GM23338 (cell line): ENCODE measurements at regions not wholly inside any gene's neighbourhood (a gene's known extent, or its start where the extent isn't known, plus 50 kb on each side); places are given as distances from the start of the nearest gene placed in this dataset.

Source experiments
- ATAC-seq: fragments of 200-7000 bp; cut with Tn5 transposase; 3 replicates; pipeline ENCODE4 v1.9.1; 2020
- DNase-seq: peaks from one replicate; pipeline ENCODE4 v3.0.0-alpha.2; 2015; ENCODE audit warnings: low spot score
- H2AFZ ChIP-seq: fragments of 200-600 bp; sonication (generic); 2 replicates; pipeline ENCODE4 v1.8.0; 2016; ENCODE audit warnings: antibody characterized with exemption, mild to moderate bottlenecking, moderate library complexity
- H3F3A ChIP-seq: fragments of 200-600 bp; sonication (generic); replicated peaks from 2 replicates; pipeline ENCODE4 v1.8.0; 2017; ENCODE audit warnings: antibody characterized with exemption, mixed run types, low read depth
- H3K27ac ChIP-seq: fragments of 200-600 bp; sonication (generic); 2 replicates; pipeline ENCODE4 v1.6.1; 2016; ENCODE audit warnings: low read depth
- H3K27me3 ChIP-seq: fragments of 200-600 bp; sonication (generic); 2 replicates; pipeline ENCODE4 v1.8.0; 2016; ENCODE audit warnings: mild to moderate bottlenecking, mixed run types, moderate library complexity; ENCODE audit not compliant: insufficient read depth
- H3K36me3 ChIP-seq: fragments of 200-600 bp; sonication (generic); 2 replicates; pipeline ENCODE4 v1.8.0; 2016; ENCODE audit warnings: mild to moderate bottlenecking; ENCODE audit not compliant: insufficient read depth
- H3K4me1 ChIP-seq: fragments of 200-600 bp; sonication (generic); 2 replicates; pipeline ENCODE4 v1.8.0; 2016; ENCODE audit warnings: mild to moderate bottlenecking, moderate library complexity; ENCODE audit not compliant: insufficient read depth
- H3K4me2 ChIP-seq: fragments of 200-600 bp; sonication (generic); 2 replicates; pipeline ENCODE4 v1.7.1; 2017; ENCODE audit warnings: mixed run types
- H3K4me3 ChIP-seq: fragments of 200-600 bp; sonication (generic); 2 replicates; pipeline ENCODE4 v1.6.1; 2016; ENCODE audit warnings: mixed run types
- H3K79me2 ChIP-seq: fragments of 200-600 bp; sonication (generic); replicated peaks from 2 replicates; pipeline ENCODE4 v1.8.0; 2017; ENCODE audit warnings: mild to moderate bottlenecking; ENCODE audit not compliant: insufficient read depth
- H3K9me2 ChIP-seq: fragments of 200-600 bp; sonication (generic); 2 replicates; pipeline ENCODE4 v1.8.0; 2017; ENCODE audit not compliant: insufficient read depth
- H4K20me1 ChIP-seq: fragments of 200-600 bp; sonication (generic); replicated peaks from 2 replicates; pipeline ENCODE4 v1.8.0; 2017; ENCODE audit warnings: mild to moderate bottlenecking; ENCODE audit not compliant: insufficient read depth
- H3K27ac Mint-ChIP-seq: 2 replicates; pipeline ENCODE4 v1.8.0; 2020; ENCODE audit warnings: inconsistent platforms, mild to moderate bottlenecking, moderate library complexity, mixed read lengths
- H3K27me3 Mint-ChIP-seq: 3 replicates; pipeline ENCODE4 v1.8.0; 2022; ENCODE audit warnings: low read depth, mild to moderate bottlenecking, moderate library complexity, mixed read lengths, inconsistent platforms; ENCODE audit not compliant: insufficient read depth, poor library complexity
- H3K36me3 Mint-ChIP-seq: 3 replicates; pipeline ENCODE4 v1.8.0; 2021; ENCODE audit warnings: low read depth, mild to moderate bottlenecking, inconsistent platforms, moderate library complexity, mixed read lengths
- H3K4me1 Mint-ChIP-seq: 3 replicates; pipeline ENCODE4 v1.8.0; 2020; ENCODE audit warnings: mild to moderate bottlenecking, inconsistent platforms, mixed read lengths
- H3K4me3 Mint-ChIP-seq: 3 replicates; pipeline ENCODE4 v1.8.0; 2021; ENCODE audit warnings: moderate library complexity, mild to moderate bottlenecking, inconsistent platforms, mixed read lengths
- H3K9me3 Mint-ChIP-seq: 3 replicates; pipeline ENCODE4 v1.8.0; 2020; ENCODE audit warnings: moderate library complexity, mild to moderate bottlenecking, inconsistent platforms, mixed read lengths
- CREB1 ChIP-seq: fragments of 250-450 bp; sonication (Bioruptor Pico); IDR thresholded peaks from 2 replicates; pipeline ENCODE4 v1.5.0; 2020; ENCODE audit warnings: low read depth, mild to moderate bottlenecking, moderate library complexity
- EZH2 ChIP-seq: fragments of 200-600 bp; sonication (generic); IDR thresholded peaks from one replicate; pipeline ENCODE4 v1.8.0; 2017; ENCODE audit warnings: antibody characterized with exemption, mild to moderate bottlenecking, low read depth; ENCODE audit not compliant: unreplicated experiment
- EZH2phosphoT487 ChIP-seq: fragments of 200-600 bp; sonication (generic); IDR thresholded peaks from one replicate; pipeline ENCODE4 v1.8.1; 2018; ENCODE audit warnings: antibody characterized with exemption; ENCODE audit not compliant: unreplicated experiment
- JUNB ChIP-seq: IDR thresholded peaks from one replicate; pipeline ENCODE4 v1.6.1; 2016; ENCODE audit warnings: antibody characterized with exemption; ENCODE audit not compliant: unreplicated experiment
- NANOG ChIP-seq: IDR thresholded peaks from 2 replicates; pipeline ENCODE4 v1.6.1; 2016; ENCODE audit warnings: antibody characterized with exemption, borderline replicate concordance
- POLR2AphosphoS5 ChIP-seq: IDR thresholded peaks from 2 replicates; pipeline ENCODE4 v1.6.1; 2016; ENCODE audit warnings: antibody characterized with exemption, low read depth
- STAT1 ChIP-seq: IDR thresholded peaks from one replicate; pipeline ENCODE4 v1.6.1; 2016; ENCODE audit warnings: antibody characterized with exemption; ENCODE audit not compliant: unreplicated experiment
- ZNF114 ChIP-seq: fragments of 250-450 bp; sonication (Bioruptor Pico); IDR thresholded peaks from 2 replicates; pipeline ENCODE4 v1.5.0; 2020; ENCODE audit warnings: mild to moderate bottlenecking, moderate library complexity
- ZNF331 ChIP-seq: fragments of 250-450 bp; sonication (Bioruptor Pico); IDR thresholded peaks from 2 replicates; pipeline ENCODE4 v1.5.0; 2020; ENCODE audit warnings: low read depth, mild to moderate bottlenecking, moderate library complexity
- TF ChIP-seq, protein P1 (sequence below): IDR thresholded peaks from one replicate; pipeline ENCODE4 v1.6.1; 2018; ENCODE audit warnings: antibody characterized with exemption; ENCODE audit not compliant: unreplicated experiment
- TF ChIP-seq, protein P2 (sequence below): IDR thresholded peaks from 2 replicates; pipeline ENCODE4 v1.6.1; 2016; ENCODE audit warnings: antibody characterized with exemption
- TF ChIP-seq, protein P3 (sequence below), 2 experiments: fragments of 200-600 bp in 1 of 2; sonication (generic) in 1 of 2; conservative IDR thresholded peaks; 2 replicates each; pipeline versions ENCODE4 v1.5.1 to v1.6.1; 2016 to 2017; ENCODE audit warnings: antibody characterized with exemption in 2 of 2, low read depth in 2 of 2, mild to moderate bottlenecking in 2 of 2, moderate library complexity in 1 of 2
- TF ChIP-seq, protein P4 (sequence below): fragments of 250-450 bp; sonication (Bioruptor Pico); IDR thresholded peaks from 2 replicates; pipeline ENCODE4 v1.5.0; 2020; ENCODE audit warnings: mild to moderate bottlenecking, moderate library complexity

DNA sequence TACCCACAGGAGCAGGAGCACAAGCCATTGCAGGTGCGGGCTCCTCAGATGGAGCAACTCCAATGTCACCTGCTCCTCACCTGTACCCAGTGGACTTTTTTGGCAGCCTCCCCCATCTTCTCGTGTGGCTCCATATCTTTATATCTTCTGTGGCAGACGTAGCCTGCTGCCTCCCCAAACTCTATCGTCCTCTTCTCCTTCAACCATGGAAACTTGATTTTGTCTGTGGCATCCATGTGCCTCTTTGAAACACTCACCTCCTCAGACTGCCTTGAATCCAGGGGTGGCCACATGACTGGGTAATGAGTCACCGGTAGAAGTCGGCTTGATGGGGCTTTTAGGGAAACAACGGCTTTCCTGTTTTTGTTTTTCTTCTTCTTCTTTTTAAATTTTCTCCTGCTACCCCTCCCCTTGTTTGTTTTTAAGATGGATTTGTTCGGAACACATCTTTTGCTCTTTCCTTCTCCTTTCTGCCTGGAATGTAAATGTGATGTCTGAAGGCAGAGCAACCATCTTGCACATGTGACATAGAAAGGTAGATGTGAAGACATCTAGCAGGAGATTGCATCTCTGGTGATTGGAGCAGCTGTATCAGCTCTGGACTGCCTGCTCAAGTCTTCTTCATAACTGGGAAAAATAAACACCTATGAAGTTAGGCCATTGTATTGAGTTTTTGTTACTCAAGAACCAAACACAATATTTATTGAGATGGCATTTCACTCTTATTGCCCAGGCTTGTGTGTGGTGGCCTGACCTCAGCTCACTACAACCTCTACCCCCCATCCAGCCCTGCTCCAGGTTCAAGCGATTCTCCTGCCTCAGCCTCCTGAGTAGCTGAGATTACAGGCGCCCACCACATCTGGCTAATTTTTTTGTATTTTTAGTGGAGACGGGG is 69.9 kb upstream of the DDR1 start:
- Histone ChIP-seq H3K36me3 (no peaks in the 10 kb centered on the region; the same call in 1 of the 2 replicates), H3K4me2 (no peak overlapping the region), H3K27me3 (no peaks in the 10 kb centered on the region), H3K9me2 (no peaks in the 10 kb centered on the region; the same call in 1 of the 2 replicates), H3K4me3 (no peak overlapping the region), H3K79me2 (no peaks in the 10 kb centered on the region), H3K27ac (no peak overlapping the region), H2AFZ (no peak overlapping the region), H3F3A (no peaks in the 10 kb centered on the region), H3K4me1 (peaks cover 17% of the 10 kb centered on the region), H4K20me1 (no peaks in the 10 kb centered on the region)
- no peaks in the 10 kb centered on the region for H3K9me3 Mint-ChIP-seq
- TF ChIP-seq ZNF331 (CRISPR knock-in tag) = no peak
- TF ChIP-seq EZH2phosphoT487 = no peak
- TF ChIP-seq NANOG = no peak
- TF ChIP-seq POLR2AphosphoS5 = no peak
- TF ChIP-seq STAT1 = no peak
- TF ChIP-seq, protein P1, sequence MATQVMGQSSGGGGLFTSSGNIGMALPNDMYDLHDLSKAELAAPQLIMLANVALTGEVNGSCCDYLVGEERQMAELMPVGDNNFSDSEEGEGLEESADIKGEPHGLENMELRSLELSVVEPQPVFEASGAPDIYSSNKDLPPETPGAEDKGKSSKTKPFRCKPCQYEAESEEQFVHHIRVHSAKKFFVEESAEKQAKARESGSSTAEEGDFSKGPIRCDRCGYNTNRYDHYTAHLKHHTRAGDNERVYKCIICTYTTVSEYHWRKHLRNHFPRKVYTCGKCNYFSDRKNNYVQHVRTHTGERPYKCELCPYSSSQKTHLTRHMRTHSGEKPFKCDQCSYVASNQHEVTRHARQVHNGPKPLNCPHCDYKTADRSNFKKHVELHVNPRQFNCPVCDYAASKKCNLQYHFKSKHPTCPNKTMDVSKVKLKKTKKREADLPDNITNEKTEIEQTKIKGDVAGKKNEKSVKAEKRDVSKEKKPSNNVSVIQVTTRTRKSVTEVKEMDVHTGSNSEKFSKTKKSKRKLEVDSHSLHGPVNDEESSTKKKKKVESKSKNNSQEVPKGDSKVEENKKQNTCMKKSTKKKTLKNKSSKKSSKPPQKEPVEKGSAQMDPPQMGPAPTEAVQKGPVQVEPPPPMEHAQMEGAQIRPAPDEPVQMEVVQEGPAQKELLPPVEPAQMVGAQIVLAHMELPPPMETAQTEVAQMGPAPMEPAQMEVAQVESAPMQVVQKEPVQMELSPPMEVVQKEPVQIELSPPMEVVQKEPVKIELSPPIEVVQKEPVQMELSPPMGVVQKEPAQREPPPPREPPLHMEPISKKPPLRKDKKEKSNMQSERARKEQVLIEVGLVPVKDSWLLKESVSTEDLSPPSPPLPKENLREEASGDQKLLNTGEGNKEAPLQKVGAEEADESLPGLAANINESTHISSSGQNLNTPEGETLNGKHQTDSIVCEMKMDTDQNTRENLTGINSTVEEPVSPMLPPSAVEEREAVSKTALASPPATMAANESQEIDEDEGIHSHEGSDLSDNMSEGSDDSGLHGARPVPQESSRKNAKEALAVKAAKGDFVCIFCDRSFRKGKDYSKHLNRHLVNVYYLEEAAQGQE = no peak
- TF ChIP-seq, protein P2, sequence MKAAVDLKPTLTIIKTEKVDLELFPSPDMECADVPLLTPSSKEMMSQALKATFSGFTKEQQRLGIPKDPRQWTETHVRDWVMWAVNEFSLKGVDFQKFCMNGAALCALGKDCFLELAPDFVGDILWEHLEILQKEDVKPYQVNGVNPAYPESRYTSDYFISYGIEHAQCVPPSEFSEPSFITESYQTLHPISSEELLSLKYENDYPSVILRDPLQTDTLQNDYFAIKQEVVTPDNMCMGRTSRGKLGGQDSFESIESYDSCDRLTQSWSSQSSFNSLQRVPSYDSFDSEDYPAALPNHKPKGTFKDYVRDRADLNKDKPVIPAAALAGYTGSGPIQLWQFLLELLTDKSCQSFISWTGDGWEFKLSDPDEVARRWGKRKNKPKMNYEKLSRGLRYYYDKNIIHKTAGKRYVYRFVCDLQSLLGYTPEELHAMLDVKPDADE = no peak
- no peak for TF ChIP-seq CREB1
- no peak for TF ChIP-seq JUNB
- TF ChIP-seq, protein P3, sequence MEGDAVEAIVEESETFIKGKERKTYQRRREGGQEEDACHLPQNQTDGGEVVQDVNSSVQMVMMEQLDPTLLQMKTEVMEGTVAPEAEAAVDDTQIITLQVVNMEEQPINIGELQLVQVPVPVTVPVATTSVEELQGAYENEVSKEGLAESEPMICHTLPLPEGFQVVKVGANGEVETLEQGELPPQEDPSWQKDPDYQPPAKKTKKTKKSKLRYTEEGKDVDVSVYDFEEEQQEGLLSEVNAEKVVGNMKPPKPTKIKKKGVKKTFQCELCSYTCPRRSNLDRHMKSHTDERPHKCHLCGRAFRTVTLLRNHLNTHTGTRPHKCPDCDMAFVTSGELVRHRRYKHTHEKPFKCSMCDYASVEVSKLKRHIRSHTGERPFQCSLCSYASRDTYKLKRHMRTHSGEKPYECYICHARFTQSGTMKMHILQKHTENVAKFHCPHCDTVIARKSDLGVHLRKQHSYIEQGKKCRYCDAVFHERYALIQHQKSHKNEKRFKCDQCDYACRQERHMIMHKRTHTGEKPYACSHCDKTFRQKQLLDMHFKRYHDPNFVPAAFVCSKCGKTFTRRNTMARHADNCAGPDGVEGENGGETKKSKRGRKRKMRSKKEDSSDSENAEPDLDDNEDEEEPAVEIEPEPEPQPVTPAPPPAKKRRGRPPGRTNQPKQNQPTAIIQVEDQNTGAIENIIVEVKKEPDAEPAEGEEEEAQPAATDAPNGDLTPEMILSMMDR (conservative IDR thresholded peaks at IDR 0.05; ENCODE audit: low read depth in 2 of 2) = no peak
- TF ChIP-seq, protein P4, sequence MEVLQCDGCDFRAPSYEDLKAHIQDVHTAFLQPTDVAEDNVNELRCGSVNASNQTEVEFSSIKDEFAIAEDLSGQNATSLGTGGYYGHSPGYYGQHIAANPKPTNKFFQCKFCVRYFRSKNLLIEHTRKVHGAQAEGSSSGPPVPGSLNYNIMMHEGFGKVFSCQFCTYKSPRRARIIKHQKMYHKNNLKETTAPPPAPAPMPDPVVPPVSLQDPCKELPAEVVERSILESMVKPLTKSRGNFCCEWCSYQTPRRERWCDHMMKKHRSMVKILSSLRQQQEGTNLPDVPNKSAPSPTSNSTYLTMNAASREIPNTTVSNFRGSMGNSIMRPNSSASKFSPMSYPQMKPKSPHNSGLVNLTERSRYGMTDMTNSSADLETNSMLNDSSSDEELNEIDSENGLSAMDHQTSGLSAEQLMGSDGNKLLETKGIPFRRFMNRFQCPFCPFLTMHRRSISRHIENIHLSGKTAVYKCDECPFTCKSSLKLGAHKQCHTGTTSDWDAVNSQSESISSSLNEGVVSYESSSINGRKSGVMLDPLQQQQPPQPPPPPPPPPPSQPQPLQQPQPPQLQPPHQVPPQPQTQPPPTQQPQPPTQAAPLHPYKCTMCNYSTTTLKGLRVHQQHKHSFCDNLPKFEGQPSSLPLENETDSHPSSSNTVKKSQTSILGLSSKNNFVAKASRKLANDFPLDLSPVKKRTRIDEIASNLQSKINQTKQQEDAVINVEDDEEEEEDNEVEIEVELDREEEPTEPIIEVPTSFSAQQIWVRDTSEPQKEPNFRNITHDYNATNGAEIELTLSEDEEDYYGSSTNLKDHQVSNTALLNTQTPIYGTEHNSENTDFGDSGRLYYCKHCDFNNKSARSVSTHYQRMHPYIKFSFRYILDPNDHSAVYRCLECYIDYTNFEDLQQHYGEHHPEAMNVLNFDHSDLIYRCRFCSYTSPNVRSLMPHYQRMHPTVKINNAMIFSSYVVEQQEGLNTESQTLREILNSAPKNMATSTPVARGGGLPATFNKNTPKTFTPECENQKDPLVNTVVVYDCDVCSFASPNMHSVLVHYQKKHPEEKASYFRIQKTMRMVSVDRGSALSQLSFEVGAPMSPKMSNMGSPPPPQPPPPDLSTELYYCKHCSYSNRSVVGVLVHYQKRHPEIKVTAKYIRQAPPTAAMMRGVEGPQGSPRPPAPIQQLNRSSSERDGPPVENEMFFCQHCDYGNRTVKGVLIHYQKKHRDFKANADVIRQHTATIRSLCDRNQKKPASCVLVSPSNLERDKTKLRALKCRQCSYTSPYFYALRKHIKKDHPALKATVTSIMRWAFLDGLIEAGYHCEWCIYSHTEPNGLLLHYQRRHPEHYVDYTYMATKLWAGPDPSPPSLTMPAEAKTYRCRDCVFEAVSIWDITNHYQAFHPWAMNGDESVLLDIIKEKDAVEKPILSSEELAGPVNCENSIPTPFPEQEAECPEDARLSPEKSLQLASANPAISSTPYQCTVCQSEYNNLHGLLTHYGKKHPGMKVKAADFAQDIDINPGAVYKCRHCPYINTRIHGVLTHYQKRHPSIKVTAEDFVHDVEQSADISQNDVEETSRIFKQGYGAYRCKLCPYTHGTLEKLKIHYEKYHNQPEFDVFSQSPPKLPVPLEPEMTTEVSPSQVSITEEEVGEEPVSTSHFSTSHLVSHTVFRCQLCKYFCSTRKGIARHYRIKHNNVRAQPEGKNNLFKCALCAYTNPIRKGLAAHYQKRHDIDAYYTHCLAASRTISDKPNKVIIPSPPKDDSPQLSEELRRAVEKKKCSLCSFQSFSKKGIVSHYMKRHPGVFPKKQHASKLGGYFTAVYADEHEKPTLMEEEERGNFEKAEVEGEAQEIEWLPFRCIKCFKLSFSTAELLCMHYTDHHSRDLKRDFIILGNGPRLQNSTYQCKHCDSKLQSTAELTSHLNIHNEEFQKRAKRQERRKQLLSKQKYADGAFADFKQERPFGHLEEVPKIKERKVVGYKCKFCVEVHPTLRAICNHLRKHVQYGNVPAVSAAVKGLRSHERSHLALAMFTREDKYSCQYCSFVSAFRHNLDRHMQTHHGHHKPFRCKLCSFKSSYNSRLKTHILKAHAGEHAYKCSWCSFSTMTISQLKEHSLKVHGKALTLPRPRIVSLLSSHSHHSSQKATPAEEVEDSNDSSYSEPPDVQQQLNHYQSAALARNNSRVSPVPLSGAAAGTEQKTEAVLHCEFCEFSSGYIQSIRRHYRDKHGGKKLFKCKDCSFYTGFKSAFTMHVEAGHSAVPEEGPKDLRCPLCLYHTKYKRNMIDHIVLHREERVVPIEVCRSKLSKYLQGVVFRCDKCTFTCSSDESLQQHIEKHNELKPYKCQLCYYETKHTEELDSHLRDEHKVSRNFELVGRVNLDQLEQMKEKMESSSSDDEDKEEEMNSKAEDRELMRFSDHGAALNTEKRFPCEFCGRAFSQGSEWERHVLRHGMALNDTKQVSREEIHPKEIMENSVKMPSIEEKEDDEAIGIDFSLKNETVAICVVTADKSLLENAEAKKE (CRISPR knock-in tag) = no peak
- no peak for TF ChIP-seq EZH2
- no peak for TF ChIP-seq ZNF114 (CRISPR knock-in tag)
- H3K4me3 Mint-ChIP-seq = no peak overlapping the region
- ATAC-seq (no peak), DNase-seq (no peak)
- H3K27ac Mint-ChIP-seq = no peak overlapping the region
- peaks cover 13% of the 10 kb centered on the region for H3K27me3 Mint-ChIP-seq
- H3K36me3 Mint-ChIP-seq = no peaks in the 10 kb centered on the region
- H3K4me1 Mint-ChIP-seq = peaks cover 19% of the 10 kb centered on the region
